Epithelial cell of esophagus (primary cell): ENCODE measurements at regions not wholly inside any gene's neighbourhood (a gene's known extent, or its start where the extent isn't known, plus 50 kb on each side); places are given as distances from the start of the nearest gene placed in this dataset.

Source experiments
- DNase-seq: peaks from one replicate; pipeline ENCODE4 v3.0.0; 2010; ENCODE audit warnings: low read depth
- H3K4me3 ChIP-seq: 2 replicates; pipeline ENCODE4 v1.5.1; 2011; ENCODE audit warnings: mild to moderate bottlenecking, low read length, control low read depth
- CTCF ChIP-seq: IDR thresholded peaks from 2 replicates; pipeline ENCODE4 v1.5.1; 2011; ENCODE audit warnings: low read depth, mild to moderate bottlenecking, low read length, control low read depth, inconsistent platforms; ENCODE audit not compliant: insufficient read depth; ENCODE audit errors: missing control alignments

GRCh38 chr12:4054630-4055029, 181.4 kb upstream of the PARP11 start:
- no peak for TF ChIP-seq CTCF
- no peak overlapping the region for H3K4me3 ChIP-seq
- DNase-seq = no peak

- no peak overlapping the region for H3K4me3 ChIP-seq
- TF ChIP-seq CTCF = no peak
- peak; percentile 96 for DNase-seq
Observed at GRCh38 chr12:4052691-4053090, 179.5 kb upstream of the PARP11 start.

GRCh38 chr12:4051596-4051995, 178.4 kb upstream of the PARP11 start:
- no peak for DNase-seq
- no peak for TF ChIP-seq CTCF

GRCh38 chr12:4050340-4050739, 177.1 kb upstream of the PARP11 start:
- no peak for TF ChIP-seq CTCF
- no peak overlapping the region for H3K4me3 ChIP-seq
- no peak for DNase-seq

More at GRCh38 chr12:4051596-4051995, 178.4 kb upstream of the PARP11 start:
- H3K4me3 ChIP-seq = no peak overlapping the region

GRCh38 chr12:4049298-4050080, 176.3 kb upstream of the PARP11 start:
- no peak for DNase-seq
- no peak for TF ChIP-seq CTCF
- no peak overlapping the region for H3K4me3 ChIP-seq

- H3K4me3 ChIP-seq = no peak overlapping the region
- DNase-seq = no peak
- TF ChIP-seq CTCF = no peak
Observed at GRCh38 chr12:4047421-4047820, 174.2 kb upstream of the PARP11 start.

GRCh38 chr12:4046495-4046840, 173.3 kb upstream of the PARP11 start:
- no peak for TF ChIP-seq CTCF
- no peak overlapping the region for H3K4me3 ChIP-seq
- no peak for DNase-seq
